ENCODE measurements at regions not wholly inside any gene's neighbourhood (a gene's known extent, or its start where the extent isn't known, plus 50 kb on each side); places are given as distances from the start of the nearest gene placed in this dataset.
"Not testable (repeated sequence)": the region's sequence is repeated elsewhere in the genome, so short reads cannot be mapped to it uniquely, and the experiment has no call there.

- no peak for TF ChIP-seq CTCF (IDR thresholded peaks at IDR 0.05; ENCODE audit: low read depth, low read length)
Observed at GRCh38 chr7:106501605-106502580, 159.1 kb downstream of the CCDC71L start.

GRCh38 chr7:106499897-106500296 lies 161.1 kb downstream of the CCDC71L start:
- no peak for DNase-seq (ENCODE audit: extremely low read depth, low read depth)
- TF ChIP-seq CTCF (IDR thresholded peaks at IDR 0.05; ENCODE audit: low read depth, low read length), result no peak

More at GRCh38 chr7:106501605-106502580, 159.1 kb downstream of the CCDC71L start:
- no peak for DNase-seq (ENCODE audit: extremely low read depth, low read depth)

GRCh38 chr7:106498005-106498404 lies 163.0 kb downstream of the CCDC71L start:
- not testable (repeated sequence) for DNase-seq (ENCODE audit: extremely low read depth, low read depth)

GRCh38 chr7:106493041-106493731 lies 167.8 kb downstream of the CCDC71L start:
- TF ChIP-seq CTCF (IDR thresholded peaks at IDR 0.05; ENCODE audit: low read depth, low read length), result no peak
- DNase-seq (ENCODE audit: extremely low read depth, low read depth), result no peak

GRCh38 chr7:106488465-106488864 lies 172.5 kb downstream of the CCDC71L start:
- no peak for DNase-seq (ENCODE audit: extremely low read depth, low read depth)
- no peak for TF ChIP-seq CTCF (IDR thresholded peaks at IDR 0.05; ENCODE audit: low read depth, low read length)

GRCh38 chr7:106487892-106488291 lies 173.1 kb downstream of the CCDC71L start:
- no peak for TF ChIP-seq CTCF (IDR thresholded peaks at IDR 0.05; ENCODE audit: low read depth, low read length)
- no peak for DNase-seq (ENCODE audit: extremely low read depth, low read depth)

GRCh38 chr7:106486331-106486730 lies 174.6 kb downstream of the CCDC71L start:
- TF ChIP-seq CTCF (IDR thresholded peaks at IDR 0.05; ENCODE audit: low read depth, low read length), result no peak

More at GRCh38 chr7:106486331-106486730, 174.6 kb downstream of the CCDC71L start:
- DNase-seq (ENCODE audit: extremely low read depth, low read depth), result no peak

All from AG09319 (cell line).